ENCODE measurements at regions not wholly inside any gene's neighbourhood (a gene's known extent, or its start where the extent isn't known, plus 50 kb on each side); places are given as distances from the start of the nearest gene placed in this dataset.
"Not testable (repeated sequence)": the region's sequence is repeated elsewhere in the genome, so short reads cannot be mapped to it uniquely, and the experiment has no call there.

- DNase-seq (ENCODE audit: low read depth), result no peak
- H3K4me3 ChIP-seq (ENCODE audit: control insufficient read depth, low read depth, low read length), result no peak overlapping the region
- no peak for TF ChIP-seq CTCF (IDR thresholded peaks at IDR 0.05; ENCODE audit: control insufficient read depth, insufficient read depth, low read depth, low read length, missing control alignments)
Observed at GRCh38 chr1:30465096-30465495, 258.3 kb downstream of the MATN1 start.

DNA sequence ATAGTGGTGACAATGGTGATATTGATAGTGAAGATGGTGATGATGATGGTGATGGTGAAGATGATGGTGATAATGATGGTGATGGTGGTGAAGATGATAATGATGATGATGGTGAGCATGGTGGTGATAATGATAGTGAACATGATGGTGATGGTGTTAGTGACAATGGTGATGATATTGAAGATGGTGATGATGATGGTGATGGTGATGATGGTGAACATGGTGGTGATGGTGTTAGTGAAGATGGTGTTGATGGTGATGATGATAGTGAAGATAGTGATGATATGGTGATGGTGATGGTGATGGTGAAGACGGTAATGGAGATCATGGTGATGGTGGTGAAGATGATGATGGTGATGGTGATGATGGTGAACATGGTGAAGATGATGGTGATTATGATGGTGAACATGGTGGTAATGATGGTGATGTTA is 259.2 kb downstream of the MATN1 start:
- TF ChIP-seq CTCF (IDR thresholded peaks at IDR 0.05; ENCODE audit: control insufficient read depth, insufficient read depth, low read depth, low read length, missing control alignments), result no peak
- DNase-seq (ENCODE audit: low read depth), result no peak
- H3K4me3 ChIP-seq (ENCODE audit: control insufficient read depth, low read depth, low read length), result no peak overlapping the region

GRCh38 chr1:30462826-30463425 is 260.5 kb downstream of the MATN1 start:
- no peak overlapping the region for H3K4me3 ChIP-seq (ENCODE audit: control insufficient read depth, low read depth, low read length)
- no peak for DNase-seq (ENCODE audit: low read depth)
- TF ChIP-seq CTCF (IDR thresholded peaks at IDR 0.05; ENCODE audit: control insufficient read depth, insufficient read depth, low read depth, low read length, missing control alignments), result no peak

- DNase-seq (ENCODE audit: low read depth), result no peak
- TF ChIP-seq CTCF (IDR thresholded peaks at IDR 0.05; ENCODE audit: control insufficient read depth, insufficient read depth, low read depth, low read length, missing control alignments), result no peak
- H3K4me3 ChIP-seq (ENCODE audit: control insufficient read depth, low read depth, low read length), result no peak overlapping the region
Observed at GRCh38 chr1:30462166-30462565, 261.2 kb downstream of the MATN1 start.

- no peak for TF ChIP-seq CTCF (IDR thresholded peaks at IDR 0.05; ENCODE audit: control insufficient read depth, insufficient read depth, low read depth, low read length, missing control alignments)
- no peak overlapping the region for H3K4me3 ChIP-seq (ENCODE audit: control insufficient read depth, low read depth, low read length)
- no peak for DNase-seq (ENCODE audit: low read depth)
Observed at GRCh38 chr1:30461640-30462039, 261.7 kb downstream of the MATN1 start.

GRCh38 chr1:30460661-30461060 is 262.7 kb downstream of the MATN1 start:
- no peak overlapping the region for H3K4me3 ChIP-seq (ENCODE audit: control insufficient read depth, low read depth, low read length)
- DNase-seq (ENCODE audit: low read depth), result no peak

GRCh38 chr1:30458730-30459485 is 264.5 kb downstream of the MATN1 start:
- not testable (repeated sequence) for H3K4me3 ChIP-seq (ENCODE audit: control insufficient read depth, low read depth, low read length); DNase-seq (ENCODE audit: low read depth)

More at GRCh38 chr1:30460661-30461060, 262.7 kb downstream of the MATN1 start:
- no peak for TF ChIP-seq CTCF (IDR thresholded peaks at IDR 0.05; ENCODE audit: control insufficient read depth, insufficient read depth, low read depth, low read length, missing control alignments)

Measured in AG09309 (cell line).